SK-N-DZ (cell line): ENCODE measurements at regions not wholly inside any gene's neighbourhood (a gene's known extent, or its start where the extent isn't known, plus 50 kb on each side); places are given as distances from the start of the nearest gene placed in this dataset.
A peak's percentile ranks its signal among the peaks of the same experiment; 100 is the strongest.
"Not testable (repeated sequence)": the region's sequence is repeated elsewhere in the genome, so short reads cannot be mapped to it uniquely, and the experiment has no call there.

ENCODE experiments used
- DNase-seq: peaks from one replicate; pipeline ENCODE4 v3.0.0-alpha.2; 2015; ENCODE audit warnings: low spot score

GRCh38 chr2:10198482-10198881, 75.9 kb downstream of the RRM2 start:
- DNase-seq: not testable (repeated sequence)

GRCh38 chr2:10201201-10201600, 78.7 kb downstream of the RRM2 start:
- no peak for DNase-seq

DNA sequence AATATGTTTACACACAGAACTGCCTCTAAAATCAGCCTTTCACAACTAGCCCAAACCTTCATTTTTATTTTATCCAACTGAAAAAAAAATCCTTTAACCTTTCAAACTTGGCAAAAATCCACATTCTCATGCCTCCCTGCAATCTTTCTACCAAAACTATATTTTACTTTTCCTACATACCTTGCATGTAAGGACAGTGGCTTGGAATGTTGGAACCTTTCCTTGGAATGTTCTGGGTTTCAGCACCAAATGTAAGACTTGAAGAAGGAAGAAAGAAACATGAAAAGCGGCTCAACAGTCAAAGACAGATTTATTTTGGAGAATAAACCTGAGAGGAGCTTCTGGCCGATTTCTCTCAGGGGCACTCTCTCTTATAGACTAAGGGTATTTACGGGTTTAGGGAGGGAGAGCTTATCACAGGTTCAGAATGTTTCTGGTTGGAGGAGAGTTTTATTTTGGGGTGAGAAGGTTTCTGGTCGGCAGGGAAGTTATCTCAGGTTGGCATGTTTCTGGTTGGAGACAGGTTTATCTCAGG, 79.7 kb downstream of the RRM2 start:
- DNase-seq: no peak

- DNase-seq: no peak
Measured at GRCh38 chr2:10204326-10205161, 82.0 kb downstream of the RRM2 start.

- DNase-seq: no peak
Measured at GRCh38 chr2:10205162-10205475, 82.6 kb downstream of the RRM2 start.

- no peak for DNase-seq
Measured at GRCh38 chr2:10208736-10209135, 86.2 kb downstream of the RRM2 start.

DNA sequence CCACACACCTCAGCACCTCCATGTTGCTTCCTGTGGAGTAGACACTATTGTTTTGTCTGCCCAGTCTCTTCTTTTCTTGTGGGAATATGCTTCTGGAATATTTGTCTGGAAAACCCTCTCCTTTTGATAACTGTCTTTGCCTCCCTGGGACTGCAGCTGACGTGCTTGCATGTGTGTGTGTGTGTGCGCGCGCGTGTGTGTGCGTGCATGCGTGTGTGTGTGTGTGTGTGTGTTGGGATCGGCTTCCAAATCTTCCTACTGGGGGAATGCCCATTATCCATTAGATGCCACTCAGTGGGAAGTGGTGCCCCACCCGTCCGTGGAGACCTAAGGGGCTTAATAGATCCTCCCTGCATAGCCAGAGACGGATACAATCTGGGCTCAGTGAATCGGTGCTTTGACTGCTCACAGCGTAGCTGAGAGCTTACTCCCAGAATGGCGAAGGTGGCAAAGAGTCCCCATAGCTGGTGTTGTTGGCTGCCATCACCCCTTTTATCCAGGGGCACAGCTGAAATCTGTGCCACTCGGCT, 86.9 kb downstream of the RRM2 start:
- DNase-seq: no peak

GRCh38 chr2:10210336-10210735, 87.8 kb downstream of the RRM2 start:
- no peak for DNase-seq

GRCh38 chr2:10211844-10212422, 89.4 kb downstream of the RRM2 start:
- DNase-seq: no peak

- no peak for DNase-seq
Measured at GRCh38 chr2:10212827-10213226, 89.9 kb upstream of the HPCAL1 start.

- DNase-seq: no peak
Measured at GRCh38 chr2:10214179-10214578, 88.5 kb upstream of the HPCAL1 start.

DNA sequence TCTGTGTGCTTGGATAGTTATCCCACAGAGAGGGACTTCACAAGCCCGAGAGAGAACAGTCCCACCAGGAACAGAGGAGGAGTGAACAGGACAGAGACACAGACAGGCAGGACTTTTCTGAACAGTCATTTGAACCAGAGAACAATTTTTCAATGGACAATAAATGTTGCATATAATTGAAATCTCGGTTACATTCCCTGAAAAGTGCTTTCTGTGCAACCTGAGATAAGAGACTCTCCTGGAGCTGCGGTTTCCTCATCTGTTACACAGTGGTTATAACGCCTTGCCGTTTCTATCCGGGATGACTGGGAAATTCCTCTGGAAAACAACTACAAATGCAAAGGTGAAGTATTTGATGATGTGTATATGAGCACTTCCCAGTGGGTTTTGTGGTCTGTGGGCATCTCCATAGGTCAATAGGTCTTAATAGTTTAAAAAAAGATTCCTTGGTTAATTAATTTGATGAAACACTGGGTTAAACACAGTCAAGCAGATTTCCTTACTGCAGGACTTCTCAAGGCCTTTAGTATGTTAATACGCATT, 87.2 kb upstream of the HPCAL1 start:
- no peak for DNase-seq

GRCh38 chr2:10216677-10217488, 85.8 kb upstream of the HPCAL1 start:
- DNase-seq: peak; percentile 29

GRCh38 chr2:10217489-10218435, 84.9 kb upstream of the HPCAL1 start:
- DNase-seq: no peak

- DNase-seq: no peak
Measured at GRCh38 chr2:10220045-10220901, 82.4 kb upstream of the HPCAL1 start.

GRCh38 chr2:10220902-10221391, 81.8 kb upstream of the HPCAL1 start:
- no peak for DNase-seq

DNA sequence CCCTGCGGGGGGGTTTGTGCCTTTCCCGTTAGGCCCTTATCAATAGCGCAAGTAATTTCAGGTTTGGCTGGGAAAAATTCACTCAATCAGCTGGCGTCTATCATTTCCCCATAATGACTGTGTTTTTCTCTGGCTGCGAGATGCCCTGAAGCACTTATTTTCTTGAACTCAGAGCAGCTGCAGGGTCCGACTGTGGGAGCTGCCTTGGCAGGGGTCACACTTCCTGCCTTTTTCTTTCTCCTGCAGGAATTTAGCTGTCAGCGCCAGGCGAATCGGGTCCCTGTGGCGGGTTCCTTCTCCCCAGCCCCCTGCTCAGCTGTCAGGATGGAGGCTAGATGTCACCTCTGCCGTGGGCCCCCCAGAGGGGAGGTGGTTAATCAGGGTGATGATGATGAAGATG, 81.3 kb upstream of the HPCAL1 start:
- no peak for DNase-seq

- no peak for DNase-seq
Measured at GRCh38 chr2:10221976-10222870, 80.5 kb upstream of the HPCAL1 start.
